Neural cell (in vitro differentiated cells): ENCODE measurements at regions not wholly inside any gene's neighbourhood (a gene's known extent, or its start where the extent isn't known, plus 50 kb on each side); places are given as distances from the start of the nearest gene placed in this dataset.

Experiments used
- H2AFZ ChIP-seq: fragments of 200-600, 300-800 bp; sonication (generic), shearing (Covaris generic); 2 replicates; pipeline ENCODE4 v1.6.0; 2014; ENCODE audit warnings: low read depth, mild to moderate bottlenecking, antibody characterized with exemption, low read length, moderate library complexity
- H3F3A ChIP-seq: fragments of 200-600 bp; shearing (Covaris generic); 2 replicates; pipeline ENCODE4 v1.6.1; 2016; ENCODE audit warnings: mild to moderate bottlenecking, moderate library complexity, mixed read lengths, antibody characterized with exemption, low read length; ENCODE audit not compliant: insufficient read depth, poor library complexity, severe bottlenecking
- H3K27ac ChIP-seq: fragments of 200-600, 300-800 bp; sonication (generic), shearing (Covaris generic); 2 replicates; pipeline ENCODE4 v1.5.1; 2014; ENCODE audit warnings: mild to moderate bottlenecking, low read length, moderate library complexity
- H3K27me3 ChIP-seq: fragments of 300-800, 200-600 bp; sonication (generic), shearing (Covaris generic); 2 replicates; pipeline ENCODE4 v1.6.0; 2014; ENCODE audit warnings: mild to moderate bottlenecking, low read depth, low read length, moderate library complexity; ENCODE audit not compliant: insufficient read depth
- H3K36me3 ChIP-seq: fragments of 300-800, 200-600 bp; sonication (generic), shearing (Covaris generic); 2 replicates; pipeline ENCODE4 v1.5.1; 2014; ENCODE audit warnings: mild to moderate bottlenecking, antibody characterized with exemption, low read length, moderate library complexity; ENCODE audit not compliant: insufficient read depth
- H3K4me2 ChIP-seq: fragments of 300-800, 200-600 bp; sonication (generic), shearing (Covaris generic); 2 replicates; pipeline ENCODE4 v1.6.0; 2014; ENCODE audit warnings: mild to moderate bottlenecking, low read length
- H3K4me3 ChIP-seq: fragments of 300-800, 200-600 bp; sonication (generic), shearing (Covaris generic); 2 replicates; pipeline ENCODE4 v1.5.1; 2014; ENCODE audit warnings: mild to moderate bottlenecking, low read length, moderate library complexity
- H3K79me2 ChIP-seq: fragments of 200-600 bp; shearing (Covaris generic); replicated peaks from 2 replicates; pipeline ENCODE4 v1.6.0; 2014; ENCODE audit warnings: mild to moderate bottlenecking, low read length, moderate library complexity; ENCODE audit not compliant: insufficient read depth
- H3K9ac ChIP-seq: fragments of 300-800, 200-600 bp; sonication (generic), shearing (Covaris generic); 2 replicates; pipeline ENCODE4 v1.6.1; 2016; ENCODE audit warnings: mild to moderate bottlenecking, low read length, mixed read lengths
- H3K9me2 ChIP-seq: fragments of 200-600 bp; shearing (Covaris generic); 2 replicates; pipeline ENCODE4 v1.6.1; 2016; ENCODE audit warnings: mild to moderate bottlenecking, low read length, mixed read lengths; ENCODE audit not compliant: insufficient read depth
- H3K9me3 ChIP-seq: fragments of 200-600, 300-800 bp; sonication (generic), shearing (Covaris generic); 2 replicates; pipeline ENCODE4 v1.6.1; 2016; ENCODE audit warnings: mild to moderate bottlenecking, mixed run types, low read length, moderate library complexity, mixed read lengths
- H4K20me1 ChIP-seq: fragments of 200-600 bp; shearing (Covaris generic); 2 replicates; pipeline ENCODE4 v1.6.1; 2016; ENCODE audit warnings: mild to moderate bottlenecking, mixed run types; ENCODE audit not compliant: insufficient read depth
- EP300 ChIP-seq: fragments of 450-650 bp; conservative IDR thresholded peaks from 2 replicates; pipeline ENCODE4 v1.6.1; 2014; ENCODE audit warnings: antibody characterized with exemption, mild to moderate bottlenecking, moderate library complexity; ENCODE audit not compliant: poor library complexity, severe bottlenecking
- EZH2 ChIP-seq: fragments of 200-600, 300-800 bp; shearing (Covaris generic), sonication (generic); IDR thresholded peaks from 2 replicates; pipeline ENCODE4 v1.6.1; 2014; ENCODE audit warnings: antibody characterized with exemption, low read length, borderline replicate concordance, mild to moderate bottlenecking; ENCODE audit not compliant: insufficient read depth, poor library complexity, severe bottlenecking
- MXI1 ChIP-seq: fragments of 450-650 bp; conservative IDR thresholded peaks from 2 replicates; pipeline ENCODE4 v1.6.1; 2014; ENCODE audit warnings: antibody characterized with exemption, mild to moderate bottlenecking; ENCODE audit not compliant: poor library complexity, severe bottlenecking
- POLR2AphosphoS5 ChIP-seq: IDR thresholded peaks from 2 replicates; pipeline ENCODE4 v1.6.1; 2012
- RAD21 ChIP-seq: fragments of 450-650 bp; conservative IDR thresholded peaks from 2 replicates; pipeline ENCODE4 v1.6.1; 2014; ENCODE audit warnings: antibody characterized with exemption, mild to moderate bottlenecking, moderate library complexity
- SMC3 ChIP-seq: fragments of 450-650 bp; conservative IDR thresholded peaks from 2 replicates; pipeline ENCODE4 v1.6.1; 2014; ENCODE audit warnings: antibody characterized with exemption, mild to moderate bottlenecking, moderate library complexity; ENCODE audit not compliant: poor library complexity
- TAF1 ChIP-seq: IDR thresholded peaks from 2 replicates; pipeline ENCODE4 v1.6.1; 2012; ENCODE audit warnings: low read depth
- TF ChIP-seq, protein P1 (sequence below): fragments of 450-650 bp; IDR thresholded peaks from 2 replicates; pipeline ENCODE4 v1.5.1; 2014; ENCODE audit warnings: antibody characterized with exemption, mild to moderate bottlenecking, moderate library complexity; ENCODE audit not compliant: poor library complexity, severe bottlenecking
- TF ChIP-seq, protein P2 (sequence below): IDR thresholded peaks from 2 replicates; pipeline ENCODE4 v1.6.1; 2012; ENCODE audit warnings: borderline replicate concordance

DNA sequence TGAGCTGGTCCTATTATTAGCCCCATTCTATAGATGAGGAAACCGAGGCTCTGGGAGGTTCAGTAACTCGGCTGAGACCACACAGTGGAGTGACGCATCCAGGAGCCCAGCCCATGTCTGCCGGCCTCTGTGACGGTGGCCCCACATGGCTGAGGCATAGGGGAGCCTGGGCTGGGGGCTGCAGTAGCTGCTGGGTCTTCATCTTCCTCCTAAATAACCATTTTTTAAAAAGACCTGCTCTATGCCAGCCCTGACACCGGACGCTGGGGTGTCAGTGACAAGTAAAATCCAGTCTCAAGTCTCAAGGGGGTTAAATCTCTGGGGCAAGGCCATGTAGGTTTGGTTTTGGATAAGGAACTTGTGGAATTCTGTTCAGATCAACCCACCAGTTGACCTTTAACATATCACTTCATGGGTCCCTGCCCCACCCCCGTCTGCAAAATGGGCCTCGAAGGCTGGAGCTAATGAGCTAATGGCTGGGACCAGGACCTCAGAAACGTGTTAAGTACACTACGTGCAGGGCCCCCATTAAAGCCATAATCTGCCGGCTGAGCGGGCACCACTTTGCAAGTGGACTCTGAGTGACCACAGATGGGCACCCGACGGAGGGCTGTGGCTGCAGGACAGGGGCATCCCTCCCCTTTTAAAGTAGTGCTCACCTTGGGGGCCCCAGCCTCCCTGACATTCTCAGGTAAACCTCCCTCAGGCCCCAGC lies 136.5 kb upstream of the UNC5B start:
- no peaks in the 10 kb centered on the region for H3F3A ChIP-seq
- no peaks in the 10 kb centered on the region for H3K36me3 ChIP-seq
- H2AFZ ChIP-seq = no peak overlapping the region

DNA sequence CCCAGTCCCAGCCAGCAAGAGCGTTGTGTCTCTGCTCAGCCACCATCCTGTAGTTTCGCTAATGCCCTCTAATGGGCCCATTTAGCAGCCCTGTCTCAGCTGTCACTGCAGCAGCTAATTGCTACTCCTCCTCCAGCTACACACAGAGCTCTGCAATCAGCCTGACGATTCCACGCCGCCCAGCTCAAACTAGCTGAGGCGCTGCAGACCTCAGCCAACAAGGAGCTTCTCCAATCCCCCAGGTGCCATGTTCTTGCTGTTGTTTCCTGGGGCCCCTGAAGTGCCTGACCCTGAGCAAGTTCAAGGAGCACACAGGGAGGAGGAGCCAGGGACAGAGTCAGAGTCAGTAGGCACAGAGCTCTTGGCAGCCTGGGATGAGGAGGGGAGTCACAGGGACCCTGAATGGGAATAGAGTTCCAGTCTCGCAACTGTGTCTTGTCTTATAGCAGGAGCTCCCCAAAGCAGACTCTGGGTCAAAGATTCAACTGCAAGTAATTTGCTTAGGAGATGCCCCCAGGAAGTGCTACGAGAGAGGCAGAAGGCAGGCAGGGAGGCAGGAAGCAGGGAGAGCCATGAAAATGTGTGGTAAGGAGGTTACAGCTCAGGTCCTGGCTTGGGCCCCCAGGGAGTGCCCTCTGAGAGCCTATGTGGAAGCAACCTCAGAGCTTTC lies 135.8 kb upstream of the UNC5B start:
- H3K27me3 ChIP-seq = no peaks in the 10 kb centered on the region
- no peaks in the 10 kb centered on the region for H3K9me3 ChIP-seq
- no peaks in the 10 kb centered on the region for H3K36me3 ChIP-seq
- no peaks in the 10 kb centered on the region for H4K20me1 ChIP-seq
- peak overlapping the region; percentile 44 for H3K4me3 ChIP-seq
- no peaks in the 10 kb centered on the region for H3K9me2 ChIP-seq
- H3K4me2 ChIP-seq = peak overlapping the region; percentile 45
- no peaks in the 10 kb centered on the region for H3F3A ChIP-seq
- H2AFZ ChIP-seq = no peak overlapping the region
- H3K9ac ChIP-seq = peak overlapping the region; percentile 21
- no peaks in the 10 kb centered on the region for H3K79me2 ChIP-seq
- peak overlapping the region; percentile 69 for H3K27ac ChIP-seq
- TF ChIP-seq, protein P1, sequence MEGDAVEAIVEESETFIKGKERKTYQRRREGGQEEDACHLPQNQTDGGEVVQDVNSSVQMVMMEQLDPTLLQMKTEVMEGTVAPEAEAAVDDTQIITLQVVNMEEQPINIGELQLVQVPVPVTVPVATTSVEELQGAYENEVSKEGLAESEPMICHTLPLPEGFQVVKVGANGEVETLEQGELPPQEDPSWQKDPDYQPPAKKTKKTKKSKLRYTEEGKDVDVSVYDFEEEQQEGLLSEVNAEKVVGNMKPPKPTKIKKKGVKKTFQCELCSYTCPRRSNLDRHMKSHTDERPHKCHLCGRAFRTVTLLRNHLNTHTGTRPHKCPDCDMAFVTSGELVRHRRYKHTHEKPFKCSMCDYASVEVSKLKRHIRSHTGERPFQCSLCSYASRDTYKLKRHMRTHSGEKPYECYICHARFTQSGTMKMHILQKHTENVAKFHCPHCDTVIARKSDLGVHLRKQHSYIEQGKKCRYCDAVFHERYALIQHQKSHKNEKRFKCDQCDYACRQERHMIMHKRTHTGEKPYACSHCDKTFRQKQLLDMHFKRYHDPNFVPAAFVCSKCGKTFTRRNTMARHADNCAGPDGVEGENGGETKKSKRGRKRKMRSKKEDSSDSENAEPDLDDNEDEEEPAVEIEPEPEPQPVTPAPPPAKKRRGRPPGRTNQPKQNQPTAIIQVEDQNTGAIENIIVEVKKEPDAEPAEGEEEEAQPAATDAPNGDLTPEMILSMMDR = peak; percentile 33
- TF ChIP-seq EZH2 (no peak), POLR2AphosphoS5 (peak; percentile 73), MXI1 (no peak), RAD21 (peak; percentile 46), SMC3 (peak; percentile 49), EP300 (peak; percentile 62)
- TF ChIP-seq, protein P2, sequence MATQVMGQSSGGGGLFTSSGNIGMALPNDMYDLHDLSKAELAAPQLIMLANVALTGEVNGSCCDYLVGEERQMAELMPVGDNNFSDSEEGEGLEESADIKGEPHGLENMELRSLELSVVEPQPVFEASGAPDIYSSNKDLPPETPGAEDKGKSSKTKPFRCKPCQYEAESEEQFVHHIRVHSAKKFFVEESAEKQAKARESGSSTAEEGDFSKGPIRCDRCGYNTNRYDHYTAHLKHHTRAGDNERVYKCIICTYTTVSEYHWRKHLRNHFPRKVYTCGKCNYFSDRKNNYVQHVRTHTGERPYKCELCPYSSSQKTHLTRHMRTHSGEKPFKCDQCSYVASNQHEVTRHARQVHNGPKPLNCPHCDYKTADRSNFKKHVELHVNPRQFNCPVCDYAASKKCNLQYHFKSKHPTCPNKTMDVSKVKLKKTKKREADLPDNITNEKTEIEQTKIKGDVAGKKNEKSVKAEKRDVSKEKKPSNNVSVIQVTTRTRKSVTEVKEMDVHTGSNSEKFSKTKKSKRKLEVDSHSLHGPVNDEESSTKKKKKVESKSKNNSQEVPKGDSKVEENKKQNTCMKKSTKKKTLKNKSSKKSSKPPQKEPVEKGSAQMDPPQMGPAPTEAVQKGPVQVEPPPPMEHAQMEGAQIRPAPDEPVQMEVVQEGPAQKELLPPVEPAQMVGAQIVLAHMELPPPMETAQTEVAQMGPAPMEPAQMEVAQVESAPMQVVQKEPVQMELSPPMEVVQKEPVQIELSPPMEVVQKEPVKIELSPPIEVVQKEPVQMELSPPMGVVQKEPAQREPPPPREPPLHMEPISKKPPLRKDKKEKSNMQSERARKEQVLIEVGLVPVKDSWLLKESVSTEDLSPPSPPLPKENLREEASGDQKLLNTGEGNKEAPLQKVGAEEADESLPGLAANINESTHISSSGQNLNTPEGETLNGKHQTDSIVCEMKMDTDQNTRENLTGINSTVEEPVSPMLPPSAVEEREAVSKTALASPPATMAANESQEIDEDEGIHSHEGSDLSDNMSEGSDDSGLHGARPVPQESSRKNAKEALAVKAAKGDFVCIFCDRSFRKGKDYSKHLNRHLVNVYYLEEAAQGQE = peak; percentile 53

More for the DNA sequence above, 136.5 kb upstream of the UNC5B start:
- Histone ChIP-seq H3K27ac (peak overlapping the region; percentile 69), H3K9me2 (no peaks in the 10 kb centered on the region), H3K4me2 (peak overlapping the region; percentile 45), H3K9ac (peak overlapping the region; percentile 26), H3K79me2 (no peaks in the 10 kb centered on the region), H3K9me3 (no peaks in the 10 kb centered on the region), H3K4me3 (peak overlapping the region; percentile 44), H4K20me1 (no peaks in the 10 kb centered on the region), H3K27me3 (no peaks in the 10 kb centered on the region)
- TF ChIP-seq TAF1 = no peak
- TF ChIP-seq RAD21 = no peak
- TF ChIP-seq SMC3 = no peak
- TF ChIP-seq, protein P1 = no peak
- TF ChIP-seq POLR2AphosphoS5 = no peak
- no peak for TF ChIP-seq EZH2
- TF ChIP-seq, protein P2 = no peak
- TF ChIP-seq MXI1 = no peak
- no peak for TF ChIP-seq EP300
